Neural crest cell (in vitro differentiated cells): ENCODE measurements at regions not wholly inside any gene's neighbourhood (a gene's known extent, or its start where the extent isn't known, plus 50 kb on each side); places are given as distances from the start of the nearest gene placed in this dataset.

Experiments
- DNase-seq: peaks from one replicate; pipeline ENCODE4 v3.0.0; 2021; ENCODE audit warnings: low read depth, mixed read lengths, low spot score
- H3K27ac Mint-ChIP-seq: one replicate; pipeline ENCODE4 v1.8.0; 2021; ENCODE audit warnings: mild to moderate bottlenecking, mixed read lengths; ENCODE audit not compliant: unreplicated experiment
- H3K27me3 Mint-ChIP-seq: 2 replicates; pipeline ENCODE4 v1.8.0; 2021; ENCODE audit warnings: low read depth, mild to moderate bottlenecking, mixed read lengths
- H3K36me3 Mint-ChIP-seq: 2 replicates; pipeline ENCODE4 v1.8.0; 2021; ENCODE audit warnings: low read depth, mild to moderate bottlenecking, mixed read lengths
- H3K4me1 Mint-ChIP-seq: 2 replicates; pipeline ENCODE4 v1.8.0; 2021; ENCODE audit warnings: mixed read lengths
- H3K4me3 Mint-ChIP-seq: one replicate; pipeline ENCODE4 v1.8.0; 2021; ENCODE audit warnings: mild to moderate bottlenecking, mixed read lengths
- H3K9me3 Mint-ChIP-seq: 2 replicates; pipeline ENCODE4 v1.8.0; 2021; ENCODE audit warnings: mixed read lengths
- CTCF ChIP-seq: fragments of 200-600 bp; sonication (generic); conservative IDR thresholded peaks from 2 replicates; pipeline ENCODE4 v1.5.0; 2021; ENCODE audit warnings: antibody characterized with exemption, mild to moderate bottlenecking

DNA sequence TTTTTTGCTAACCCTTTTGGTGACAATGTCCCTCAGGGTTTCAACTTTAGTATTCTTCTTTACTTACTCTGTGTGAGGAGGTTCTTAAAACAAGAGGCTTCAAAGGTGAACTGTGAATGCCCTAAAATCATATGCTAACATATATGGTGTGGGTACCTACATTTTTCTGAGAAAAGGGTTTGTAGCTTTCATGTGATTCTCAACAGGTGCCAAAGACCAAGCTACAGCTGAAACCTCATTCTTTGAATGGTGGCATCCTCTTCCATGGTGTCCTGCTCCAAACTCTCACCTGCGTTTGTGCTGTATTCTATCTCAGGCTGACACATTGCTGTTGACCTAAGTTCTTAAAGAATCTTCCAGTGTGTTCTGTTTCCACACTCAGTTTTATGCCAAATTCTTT is 177.3 kb downstream of the PRL start:
- no peak for TF ChIP-seq CTCF
- Mint-ChIP-seq H3K36me3 (peaks cover 6% of the 10 kb centered on the region), H3K4me1 (peaks cover 7% of the 10 kb centered on the region), H3K27ac (no peak overlapping the region), H3K4me3 (no peak overlapping the region), H3K9me3 (peaks cover 3% of the 10 kb centered on the region), H3K27me3 (no peaks in the 10 kb centered on the region)
- DNase-seq = no peak

GRCh38 chr6:22124756-22125155 is 172.1 kb downstream of the PRL start:
- Mint-ChIP-seq H3K36me3 (peaks cover 27% of the 10 kb centered on the region), H3K27ac (no peak overlapping the region), H3K4me3 (no peak overlapping the region), H3K9me3 (peaks cover 19% of the 10 kb centered on the region), H3K27me3 (no peaks in the 10 kb centered on the region), H3K4me1 (no peaks in the 10 kb centered on the region)
- DNase-seq = no peak
- TF ChIP-seq CTCF = no peak

DNA sequence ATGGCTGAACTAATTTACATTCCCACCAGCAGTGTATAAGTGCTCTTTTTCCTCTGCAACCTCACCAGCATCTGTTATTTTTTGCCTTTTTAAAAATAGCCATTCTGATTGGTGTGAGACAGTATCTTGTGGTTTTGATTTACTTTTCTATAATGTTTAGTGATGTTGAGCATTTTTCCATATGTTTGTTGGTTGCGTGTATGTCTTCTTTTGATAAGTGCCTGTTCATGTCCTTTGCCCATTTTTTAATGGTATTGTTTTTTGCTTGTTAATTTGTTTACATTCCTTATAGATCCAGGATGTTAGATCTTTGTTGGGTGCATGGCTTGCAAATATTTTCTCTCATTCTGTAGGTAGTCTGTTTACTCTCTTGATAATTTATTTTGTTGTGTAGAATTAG is 169.9 kb downstream of the PRL start:
- peaks cover 22% of the 10 kb centered on the region for H3K9me3 Mint-ChIP-seq
- DNase-seq = no peak
- no peak for TF ChIP-seq CTCF
- H3K4me1 Mint-ChIP-seq = no peaks in the 10 kb centered on the region
- H3K27ac Mint-ChIP-seq = no peak overlapping the region
- no peaks in the 10 kb centered on the region for H3K27me3 Mint-ChIP-seq
- no peak overlapping the region for H3K4me3 Mint-ChIP-seq
- H3K36me3 Mint-ChIP-seq = peaks cover 36% of the 10 kb centered on the region

- Mint-ChIP-seq H3K4me1 (no peaks in the 10 kb centered on the region), H3K9me3 (peaks cover 32% of the 10 kb centered on the region), H3K4me3 (no peak overlapping the region), H3K27ac (no peak overlapping the region), H3K27me3 (no peaks in the 10 kb centered on the region), H3K36me3 (peaks cover 48% of the 10 kb centered on the region)
- DNase-seq = no peak
- TF ChIP-seq CTCF = no peak
Measured at GRCh38 chr6:22129751-22130150, 167.1 kb downstream of the PRL start.

DNA sequence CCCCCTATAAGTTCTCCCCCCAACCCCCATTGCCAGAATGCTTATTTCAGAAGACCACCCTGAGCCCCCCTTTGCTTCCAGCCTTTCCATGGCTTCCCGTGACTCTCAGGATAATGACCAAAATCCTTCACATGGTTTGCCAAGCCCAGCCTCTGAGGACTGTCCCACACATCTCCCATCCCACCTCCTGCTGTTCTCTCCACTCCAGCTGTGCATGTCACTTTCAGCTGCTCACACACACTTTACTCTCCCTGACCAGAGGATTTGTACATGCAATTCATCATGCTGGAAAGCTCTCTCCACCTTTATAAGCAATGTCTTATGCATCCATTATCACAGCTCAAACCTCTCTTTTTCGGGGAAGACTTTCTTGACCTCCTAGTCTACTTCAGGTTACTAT is 164.2 kb downstream of the PRL start:
- TF ChIP-seq CTCF = no peak
- Mint-ChIP-seq H3K27ac (peak overlapping the region; percentile 75), H3K4me3 (no peak overlapping the region), H3K27me3 (no peaks in the 10 kb centered on the region), H3K9me3 (peaks cover 20% of the 10 kb centered on the region), H3K4me1 (peaks cover 1% of the 10 kb centered on the region), H3K36me3 (peaks cover 47% of the 10 kb centered on the region)
- no peak for DNase-seq

DNA sequence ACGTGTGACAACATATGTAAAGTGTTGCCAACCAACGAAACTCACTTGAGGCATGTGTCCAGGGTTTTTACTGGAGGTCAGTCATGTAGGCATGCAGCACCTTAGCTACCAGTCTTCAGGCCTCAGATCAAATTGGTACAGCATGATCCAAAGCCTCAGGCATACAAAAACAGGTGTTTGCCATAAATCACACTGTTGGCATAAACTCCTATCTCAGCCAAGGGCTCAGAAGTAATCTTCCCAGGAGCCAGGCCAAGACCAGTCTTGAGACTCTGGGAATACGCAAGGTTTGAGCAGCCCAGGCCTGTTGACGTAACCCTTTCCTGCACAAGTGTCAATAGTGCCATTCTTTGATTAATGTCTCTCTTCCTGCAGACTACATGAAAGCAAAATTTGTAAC is 163.5 kb downstream of the PRL start:
- no peaks in the 10 kb centered on the region for H3K27me3 Mint-ChIP-seq
- no peak overlapping the region for H3K4me3 Mint-ChIP-seq
- DNase-seq = no peak
- H3K4me1 Mint-ChIP-seq = peaks cover 8% of the 10 kb centered on the region
- peaks cover 18% of the 10 kb centered on the region for H3K9me3 Mint-ChIP-seq
- H3K36me3 Mint-ChIP-seq = peaks cover 42% of the 10 kb centered on the region
- TF ChIP-seq CTCF = no peak
- H3K27ac Mint-ChIP-seq = no peak overlapping the region
